Heart left ventricle (tissue), 16 donors: ENCODE measurements at regions not wholly inside any gene's neighbourhood (a gene's known extent, or its start where the extent isn't known, plus 50 kb on each side); places are given as distances from the start of the nearest gene placed in this dataset.

Experiments used
- ATAC-seq, 4 donors: fragments of 200-7000 bp; cut with Tn5 transposase; one replicate each; pipeline ENCODE4 v1.9.1; 2020 to 2022; ENCODE audit warnings: moderate library complexity in 4 of 4, mild to moderate bottlenecking in 3 of 4, moderate number of reproducible peaks in 1 of 4
- DNase-seq, 5 donors: peaks; one replicate each; pipeline ENCODE4 v3.0.0-alpha.2; 2020
- H3K27ac ChIP-seq, 12 donors: fragments of 200-600 bp; sonication (generic) in 4 of 12; one replicate each; pipeline versions ENCODE4 v1.5.0 to v1.8.0; 2016 to 2022; ENCODE audit warnings: mild to moderate bottlenecking in 2 of 12
- H3K27me3 ChIP-seq, 9 donors: fragments of 200-600 bp; sonication (generic) in 2 of 9; one replicate each; pipeline versions ENCODE4 v1.5.1 to v1.8.0; 2016 to 2022; ENCODE audit warnings: mild to moderate bottlenecking in 3 of 9
- H3K36me3 ChIP-seq, 9 donors: fragments of 200-600 bp; sonication (generic) in 2 of 9; one replicate each; pipeline versions ENCODE4 v1.5.0 to v1.8.0; 2018 to 2022; ENCODE audit warnings: mild to moderate bottlenecking in 2 of 9
- H3K4me1 ChIP-seq, 12 donors: fragments of 200-600 bp; sonication (generic) in 4 of 12; one replicate each; pipeline versions ENCODE4 v1.5.0 to v1.8.0; 2016 to 2022; ENCODE audit warnings: mild to moderate bottlenecking in 3 of 12
- H3K4me3 ChIP-seq, 12 donors: fragments of 200-600 bp; sonication (generic) in 4 of 12; one replicate each; pipeline versions ENCODE4 v1.5.0 to v1.8.0; 2017 to 2022; ENCODE audit warnings: mild to moderate bottlenecking in 9 of 12, moderate library complexity in 4 of 12
- H3K9me3 ChIP-seq, 12 donors: fragments of 200-600 bp; sonication (generic) in 4 of 12; one replicate each; pipeline versions ENCODE4 v1.5.0 to v1.8.0; 2016 to 2022; ENCODE audit warnings: mild to moderate bottlenecking in 1 of 12
- CTCF ChIP-seq, 12 donors: fragments of 200-600 bp; sonication (generic) in 4 of 12; IDR thresholded peaks; one replicate each; pipeline versions ENCODE4 v1.5.0 to v1.8.0; 2018 to 2022; ENCODE audit warnings: antibody characterized with exemption in 12 of 12, mild to moderate bottlenecking in 5 of 12
- POLR2A ChIP-seq, 2 donors: fragments of 450-650 bp; IDR thresholded peaks; one replicate each; pipeline ENCODE4 v1.6.1; 2017; ENCODE audit warnings: antibody characterized with exemption in 2 of 2, mild to moderate bottlenecking in 2 of 2, moderate library complexity in 2 of 2
- WGBS, 4 donors: extraction: QIAGEN DNeasy Blood & Tissue Kit in 2 of 4; methylation state at CpG; one replicate each; pipeline versions ENCODE4 v1.1.5 to v1.1.7; 2013 to 2018; 5-methylcytosine and 5-hydroxymethylcytosine counted together
- intact Hi-C, 10 donors: fragments of 100-400 bp; cut with DNase I; formaldehyde crosslinking; loops; one replicate each; pipeline versions ENCODE4 v1.11.1 to v1.14.2; 2022
- donor health status: ischemic (EF 13 %, LVEDD 7.1; RV severe dilation, severe dysfunction).
- donor health status: healthy with polysubstance abuse.
- donor health status: DM: no; HTN: yes; CAD: no.
- donor health status: DM: no; HTN: no; CAD: no.
- donor health status: ischemic (EF 25% LVEDD 6.9; RV normal size, moderate dysfunction).
- donor health status: ischemic (EF 25% LVEDD 5.7; RV mildly dilated, moderate dysfunction).
- donor health status: healthy.
- donor health status: DM: yes; HTN: yes; CAD: no.
- donor health status: ischemic (EF 35%, LVEDD 5.7; RV mildly dilated, moderate dysfunction).
- donor health status: nonischemic (EF 11% LVEDD 7.7; RV severe dilation, severe dysfunction).
- donor health status: DM: yes; HTN: yes; CAD: no.
- donor health status: PGD.
- donor health status: ischemic (EF 29% LVEDD 5.4; RV normal size, mild dysfunction).
- donor health status: nonischemic (EF 23%, LVEDD 6.1; RV moderate dilation, normal function).

- H3K4me1 ChIP-seq: peaks cover 0 to 12% (median 6%) of the 10 kb centered on the region in 12 donors
- DNase-seq (no peak), ATAC-seq (no peak)
- H3K9me3 ChIP-seq: no peaks in the 10 kb centered on the region
- intact Hi-C loops: loop anchor here (5.0 to 10.0 kb wide), 8 partner anchors 49 to 424 kb away; no protein-coding TSS in a partner anchor
- H3K27me3 ChIP-seq: no peaks in the 10 kb centered on the region
- no peaks in the 10 kb centered on the region for H3K36me3 ChIP-seq
- WGBS, 4 donors: 57 to 76% (median 70%) methylated on average over 4 of the region's 4 CpGs
- TF ChIP-seq POLR2A (IDR thresholded peaks at IDR 0.05) (no peak), CTCF (IDR thresholded peaks at IDR 0.05) (no peak)
- no peak overlapping the region for H3K27ac ChIP-seq
- H3K4me3 ChIP-seq: no peak overlapping the region
Measured at GRCh38 chr1:214213136-214213535, 67.8 kb upstream of the SMYD2 start.

- Histone ChIP-seq H3K4me3 (no peak overlapping the region), H3K27ac (peak overlapping the region in 6 of 12 donors; percentile 46 to 87 (median 64)), H3K27me3 (no peaks in the 10 kb centered on the region), H3K4me1 (peaks cover 0 to 12% (median 6%) of the 10 kb centered on the region in 12 donors), H3K36me3 (no peaks in the 10 kb centered on the region), H3K9me3 (no peaks in the 10 kb centered on the region)
- TF ChIP-seq POLR2A (IDR thresholded peaks at IDR 0.05) (no peak), CTCF (IDR thresholded peaks at IDR 0.05) (no peak)
- intact Hi-C loops: loop anchor here (1.0 to 10.0 kb wide), 13 partner anchors 37 to 422 kb away; no protein-coding TSS in a partner anchor
- WGBS, 4 donors: 49 to 68% (median 65%) methylated on average over 1 of the region's 1 CpG
- ATAC-seq (no peak), DNase-seq (no peak)
Measured at GRCh38 chr1:214214851-214215250, 66.1 kb upstream of the SMYD2 start.

GRCh38 chr1:214215583-214215982 is 65.4 kb upstream of the SMYD2 start:
- intact Hi-C loops: loop anchor here in 8 of 10 donors (2.0 to 10.0 kb wide), 6 partner anchors 37 to 409 kb away; no protein-coding TSS in a partner anchor
- Histone ChIP-seq H3K36me3 (no peaks in the 10 kb centered on the region), H3K9me3 (no peaks in the 10 kb centered on the region), H3K4me1 (peaks cover 0 to 12% (median 6%) of the 10 kb centered on the region in 12 donors), H3K27ac (no peak overlapping the region), H3K27me3 (no peaks in the 10 kb centered on the region), H3K4me3 (no peak overlapping the region)
- WGBS, 4 donors: 82 to 96% (median 89%) methylated on average over 3 of the region's 3 CpGs
- TF ChIP-seq POLR2A (IDR thresholded peaks at IDR 0.05) (no peak), CTCF (IDR thresholded peaks at IDR 0.05) (no peak)
- DNase-seq (no peak), ATAC-seq (peak in 1 of 4 donors; percentile 41)

- H3K4me1 ChIP-seq: peaks cover 0 to 12% (median 6%) of the 10 kb centered on the region in 12 donors
- no peak overlapping the region for H3K4me3 ChIP-seq
- DNase-seq: no peak
- whole genome bisulfite sequencing, 4 donors: 90 to 94% (median 92%) methylated on average over 1 of the region's 1 CpG
- H3K27me3 ChIP-seq: no peaks in the 10 kb centered on the region
- no peak for TF ChIP-seq POLR2A (IDR thresholded peaks at IDR 0.05)
- TF ChIP-seq CTCF (IDR thresholded peaks at IDR 0.05): no peak
- no peak overlapping the region for H3K27ac ChIP-seq
- no peaks in the 10 kb centered on the region for H3K9me3 ChIP-seq
- no peak for ATAC-seq
- no peaks in the 10 kb centered on the region for H3K36me3 ChIP-seq
- intact Hi-C loops: loop anchor here in 5 of 10 donors (5.0 to 10.0 kb wide), 4 partner anchors 36 to 409 kb away; no protein-coding TSS in a partner anchor
Measured at GRCh38 chr1:214216021-214216420, 64.9 kb upstream of the SMYD2 start.
